Panc1 (cell line): ENCODE measurements at regions not wholly inside any gene's neighbourhood (a gene's known extent, or its start where the extent isn't known, plus 50 kb on each side); places are given as distances from the start of the nearest gene placed in this dataset.

Experiments used
- ATAC-seq: fragments of 200-7000 bp; cut with Tn5 transposase; 2 replicates; pipeline ENCODE4 v1.9.1; 2020; ENCODE audit warnings: mild to moderate bottlenecking, moderate library complexity
- BruUV-seq: library from RNA; stranded (reverse); fragments of 400-500 nt; replicated peaks from 2 replicates; lab custom pipeline; 2021; lab: Mats Ljungman, UMichigan
- CTCF ChIA-PET: fragments of 300-600 bp; sonication (Branson Sonifier 250); formaldehyde crosslinking; loops from one replicate; lab custom pipeline; 2022; ENCODE audit warnings: antibody characterized with exemption; lab: Charles Lee
- POLR2A ChIA-PET: fragments of 300-600 bp; sonication (Branson Sonifier 250); formaldehyde crosslinking; loops from one replicate; lab custom pipeline; 2022; ENCODE audit warnings: antibody characterized with exemption; lab: Charles Lee
- DNase-seq: peaks from one replicate; pipeline ENCODE4 v3.0.0-alpha.2; 2010; ENCODE audit warnings: low read depth, low spot score
- H3K27ac ChIP-seq: 2 replicates; pipeline ENCODE4 v1.5.1; 2011; ENCODE audit warnings: mild to moderate bottlenecking, low read length, inconsistent platforms
- H3K27me3 ChIP-seq: fragments of 200-500 bp; sonication (Bioruptor generic); 2 replicates; pipeline ENCODE4 v1.6.0; 2014; ENCODE audit warnings: low read length, inconsistent platforms; ENCODE audit not compliant: control insufficient read depth, insufficient read depth
- H3K36me3 ChIP-seq: fragments of 200-500 bp; sonication (Bioruptor generic); 2 replicates; pipeline ENCODE4 v1.5.1; 2014; ENCODE audit warnings: inconsistent platforms, mild to moderate bottlenecking, low read length, moderate library complexity; ENCODE audit not compliant: control insufficient read depth, insufficient read depth
- H3K4me1 ChIP-seq: 2 replicates; pipeline ENCODE4 v1.5.1; 2011; ENCODE audit warnings: inconsistent platforms, mild to moderate bottlenecking, low read length, moderate library complexity; ENCODE audit not compliant: control insufficient read depth, insufficient read depth
- H3K4me3 ChIP-seq, 2 experiments: 2 replicates each; pipeline ENCODE4 v1.5.1; 2011 to 2012; ENCODE audit warnings: low read depth in 2 of 2, low read length in 2 of 2, mild to moderate bottlenecking in 2 of 2, inconsistent platforms in 1 of 2, moderate library complexity in 1 of 2
- H3K9me3 ChIP-seq: fragments of 200-500 bp; sonication (Bioruptor generic); 2 replicates; pipeline ENCODE4 v1.5.1; 2014; ENCODE audit warnings: low read depth, mild to moderate bottlenecking, inconsistent platforms, low read length, moderate library complexity; ENCODE audit not compliant: control insufficient read depth, insufficient read depth
- CTCF ChIP-seq: fragments of 450-650 bp; IDR thresholded peaks from 2 replicates; pipeline ENCODE4 v1.5.1; 2017; ENCODE audit warnings: mild to moderate bottlenecking
- POLR2AphosphoS5 ChIP-seq: IDR thresholded peaks from 2 replicates; pipeline ENCODE4 v1.6.1; 2012; ENCODE audit warnings: mild to moderate bottlenecking, low read depth, low read length, moderate library complexity
- REST ChIP-seq, 2 experiments: IDR thresholded peaks; 2 replicates each; pipeline ENCODE4 v1.6.1; 2011 to 2012; ENCODE audit warnings: low read depth in 2 of 2, control low read depth in 1 of 2, low read length in 1 of 2, mild to moderate bottlenecking in 1 of 2, moderate library complexity in 1 of 2; ENCODE audit not compliant: insufficient read depth in 1 of 2
- SIN3A ChIP-seq: IDR thresholded peaks from 2 replicates; pipeline ENCODE4 v1.6.1; 2012; ENCODE audit warnings: low read depth, mild to moderate bottlenecking, low read length, moderate library complexity, borderline replicate concordance; ENCODE audit not compliant: insufficient read depth
- TCF7L2 ChIP-seq: IDR thresholded peaks from 2 replicates; pipeline ENCODE4 v1.6.1; 2011; ENCODE audit warnings: mild to moderate bottlenecking, low read depth, low read length, inconsistent platforms
- in situ Hi-C: cut with HindIII; loops from 2 replicates; pipeline ENCODE4 v1.10.0; 2016; ENCODE audit warnings: low sequenced_read_pairs, low pct_unique_long_range_greater_than_20kb
- intact Hi-C: fragments of 100-400 bp; cut with micrococcal nuclease; formaldehyde crosslinking; loops from one replicate; pipeline ENCODE4 v1.10.0; 2022; ENCODE audit not compliant: unreplicated experiment

- ChIA-PET CTCF (no interaction called here), POLR2A (no interaction called here)
- intact Hi-C loops: no loop called here
- Histone ChIP-seq H3K9me3 (no peaks in the 10 kb centered on the region), H3K27ac (no peak overlapping the region), H3K36me3 (no peaks in the 10 kb centered on the region), H3K27me3 (no peaks in the 10 kb centered on the region), H3K4me1 (no peaks in the 10 kb centered on the region), H3K4me3 (no peak overlapping the region)
- BruUV-seq: no TSS peak
- TF ChIP-seq TCF7L2: no peak
- TF ChIP-seq REST (IDR thresholded peaks at IDR 0.05; ENCODE audit: insufficient read depth in 1 of 2, low read depth in 2 of 2, low read length in 1 of 2): no peak
- no peak for TF ChIP-seq SIN3A
- TF ChIP-seq POLR2AphosphoS5: no peak
- no peak for TF ChIP-seq CTCF
- no peak for ATAC-seq
- no peak for DNase-seq
- in situ Hi-C loops: no loop called here
Observed at GRCh38 chr4:170388255-170388654, 298.5 kb upstream of the AADAT start.

GRCh38 chr4:170386971-170387370 lies 297.2 kb upstream of the AADAT start:
- CTCF ChIA-PET: no interaction called here
- DNase-seq: no peak
- ATAC-seq: no peak
- Histone ChIP-seq H3K36me3 (no peaks in the 10 kb centered on the region), H3K27me3 (no peaks in the 10 kb centered on the region), H3K27ac (no peak overlapping the region), H3K9me3 (no peaks in the 10 kb centered on the region), H3K4me1 (no peaks in the 10 kb centered on the region), H3K4me3 (no peak overlapping the region)
- no TSS peak for BruUV-seq
- POLR2A ChIA-PET: no interaction called here
- intact Hi-C loops: no loop called here
- TF ChIP-seq SIN3A (no peak), CTCF (no peak), POLR2AphosphoS5 (no peak), REST (IDR thresholded peaks at IDR 0.05; ENCODE audit: insufficient read depth in 1 of 2, low read depth in 2 of 2, low read length in 1 of 2) (no peak), TCF7L2 (no peak)
- in situ Hi-C loops: no loop called here
